HG02884 (cell line): ENCODE measurements at regions not wholly inside any gene's neighbourhood (a gene's known extent, or its start where the extent isn't known, plus 50 kb on each side); places are given as distances from the start of the nearest gene placed in this dataset.
"Not testable (repeated sequence)": the region's sequence is repeated elsewhere in the genome, so short reads cannot be mapped to it uniquely, and the experiment has no call there.

Experiments used
- ATAC-seq: cut with Tn5 transposase; IDR thresholded peaks from one replicate; pipeline ENCODE4 v1.9.1; 2021; ENCODE audit warnings: mild to moderate bottlenecking, moderate library complexity; ENCODE audit not compliant: unreplicated experiment

- not testable (repeated sequence) for ATAC-seq
Observed at GRCh38 chr6:71007298-71007697, 50.4 kb upstream of the B3GAT2 start.

GRCh38 chr6:71011871-71012371, 55.1 kb upstream of the B3GAT2 start:
- ATAC-seq = no peak

GRCh38 chr6:71012866-71013469, 56.1 kb upstream of the B3GAT2 start:
- peak; percentile 85 for ATAC-seq

- ATAC-seq = no peak
Observed at GRCh38 chr6:71015392-71015791, 58.5 kb upstream of the B3GAT2 start.

- ATAC-seq = no peak
Observed at GRCh38 chr6:71028236-71028876, 71.5 kb upstream of the B3GAT2 start.

- no peak for ATAC-seq
Observed at GRCh38 chr6:71028877-71029252, 72.0 kb upstream of the B3GAT2 start.

GRCh38 chr6:71029555-71029954, 72.7 kb upstream of the B3GAT2 start:
- ATAC-seq = no peak

GRCh38 chr6:71031912-71032311, 75.1 kb upstream of the B3GAT2 start:
- no peak for ATAC-seq

- no peak for ATAC-seq
Observed at GRCh38 chr6:71033171-71033570, 76.3 kb upstream of the B3GAT2 start.

GRCh38 chr6:71033890-71034289, 77.0 kb upstream of the B3GAT2 start:
- no peak for ATAC-seq

GRCh38 chr6:71034563-71035345, 77.9 kb upstream of the B3GAT2 start:
- ATAC-seq = no peak

GRCh38 chr6:71035871-71036270, 79.0 kb upstream of the B3GAT2 start:
- ATAC-seq = no peak

GRCh38 chr6:71038711-71039344, 82.0 kb upstream of the B3GAT2 start:
- no peak for ATAC-seq

- ATAC-seq = no peak
Observed at GRCh38 chr6:71040043-71040442, 83.2 kb upstream of the B3GAT2 start.

- no peak for ATAC-seq
Observed at GRCh38 chr6:71040841-71041240, 84.0 kb upstream of the B3GAT2 start.

GRCh38 chr6:71043902-71044301, 87.0 kb upstream of the B3GAT2 start:
- ATAC-seq = no peak

GRCh38 chr6:71044753-71045152, 87.9 kb upstream of the B3GAT2 start:
- ATAC-seq = no peak

GRCh38 chr6:71045296-71045695, 88.4 kb upstream of the B3GAT2 start:
- no peak for ATAC-seq

- no peak for ATAC-seq
Observed at GRCh38 chr6:71047417-71047816, 90.6 kb upstream of the B3GAT2 start.

- ATAC-seq = no peak
Observed at GRCh38 chr6:71048320-71049164, 91.7 kb upstream of the B3GAT2 start.
